Esophagus muscularis mucosa (tissue), 4 donors: ENCODE measurements at regions not wholly inside any gene's neighbourhood (a gene's known extent, or its start where the extent isn't known, plus 50 kb on each side); places are given as distances from the start of the nearest gene placed in this dataset.

Experiments used
- DNase-seq: peaks from one replicate; pipeline ENCODE4 v3.0.0-alpha.2; 2017; ENCODE audit errors: extremely low spot score
- H3K27ac ChIP-seq, 4 donors: fragments of 200-600 bp; sonication (generic); replicated peaks in 1 of 4; 1 replicate in 3 of 4; 2 replicates in 1 of 4; pipeline ENCODE4 v1.5.1; 2016 to 2019; ENCODE audit warnings: mild to moderate bottlenecking in 1 of 4
- H3K27me3 ChIP-seq, 4 donors: fragments of 200-600 bp; sonication (generic); one replicate each; pipeline versions ENCODE4 v1.5.1 to v1.6.0; 2016 to 2019
- H3K36me3 ChIP-seq, 4 donors: fragments of 200-600 bp; sonication (generic); one replicate each; pipeline ENCODE4 v1.5.1; 2016 to 2019
- H3K4me1 ChIP-seq, 4 donors: fragments of 200-600 bp; sonication (generic); one replicate each; pipeline ENCODE4 v1.5.1; 2016 to 2019
- H3K4me3 ChIP-seq, 4 donors: fragments of 200-600 bp; sonication (generic); 1 replicate in 2 of 4; 2 replicates in 2 of 4; pipeline ENCODE4 v1.5.1; 2016 to 2019; ENCODE audit warnings: mild to moderate bottlenecking in 4 of 4, moderate library complexity in 1 of 4
- H3K9me3 ChIP-seq, 4 donors: fragments of 200-600 bp; sonication (generic); 1 replicate in 3 of 4; 2 replicates in 1 of 4; pipeline ENCODE4 v1.5.1; 2016 to 2019
- EP300 ChIP-seq: sonication (generic); formaldehyde crosslinking; IDR thresholded peaks from one replicate; pipeline ENCODE4 v1.6.1; 2017; ENCODE audit warnings: antibody characterized with exemption
- POLR2A ChIP-seq: fragments of 450-650 bp; IDR thresholded peaks from one replicate; pipeline ENCODE4 v1.6.1; 2017; ENCODE audit warnings: antibody characterized with exemption, moderate library complexity, mild to moderate bottlenecking, low read depth
- POLR2AphosphoS5 ChIP-seq, 2 donors: sonication (generic); formaldehyde crosslinking; IDR thresholded peaks; one replicate each; pipeline ENCODE4 v1.6.1; 2017; ENCODE audit warnings: antibody characterized with exemption in 2 of 2
- WGBS: methylation state at CpG from one replicate; pipeline ENCODE4 v1.1.5; 2018; 5-methylcytosine and 5-hydroxymethylcytosine counted together
- intact Hi-C: fragments of 100-400 bp; cut with DNase I; formaldehyde crosslinking; loops from one replicate; pipeline ENCODE4 v1.15.1; 2023
- TF ChIP-seq, protein P1 (sequence below), 3 experiments: fragments of 200-600 bp in 2 of 3; fragments of 450-650 bp in 1 of 3; sonication (generic) in 2 of 3; IDR thresholded peaks; one replicate each; pipeline ENCODE4 v1.5.1; 2017 to 2019; ENCODE audit warnings: antibody characterized with exemption in 3 of 3, mild to moderate bottlenecking in 2 of 3, moderate library complexity in 1 of 3

- no peaks in the 10 kb centered on the region for H3K9me3 ChIP-seq
- TF ChIP-seq POLR2A (no peak), EP300 (no peak), POLR2AphosphoS5 (IDR thresholded peaks at IDR 0.05) (no peak)
- TF ChIP-seq, protein P1, sequence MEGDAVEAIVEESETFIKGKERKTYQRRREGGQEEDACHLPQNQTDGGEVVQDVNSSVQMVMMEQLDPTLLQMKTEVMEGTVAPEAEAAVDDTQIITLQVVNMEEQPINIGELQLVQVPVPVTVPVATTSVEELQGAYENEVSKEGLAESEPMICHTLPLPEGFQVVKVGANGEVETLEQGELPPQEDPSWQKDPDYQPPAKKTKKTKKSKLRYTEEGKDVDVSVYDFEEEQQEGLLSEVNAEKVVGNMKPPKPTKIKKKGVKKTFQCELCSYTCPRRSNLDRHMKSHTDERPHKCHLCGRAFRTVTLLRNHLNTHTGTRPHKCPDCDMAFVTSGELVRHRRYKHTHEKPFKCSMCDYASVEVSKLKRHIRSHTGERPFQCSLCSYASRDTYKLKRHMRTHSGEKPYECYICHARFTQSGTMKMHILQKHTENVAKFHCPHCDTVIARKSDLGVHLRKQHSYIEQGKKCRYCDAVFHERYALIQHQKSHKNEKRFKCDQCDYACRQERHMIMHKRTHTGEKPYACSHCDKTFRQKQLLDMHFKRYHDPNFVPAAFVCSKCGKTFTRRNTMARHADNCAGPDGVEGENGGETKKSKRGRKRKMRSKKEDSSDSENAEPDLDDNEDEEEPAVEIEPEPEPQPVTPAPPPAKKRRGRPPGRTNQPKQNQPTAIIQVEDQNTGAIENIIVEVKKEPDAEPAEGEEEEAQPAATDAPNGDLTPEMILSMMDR (IDR thresholded peaks at IDR 0.05), result no peak
- no peak for DNase-seq
- no peak overlapping the region for H3K27ac ChIP-seq
- intact Hi-C loops, result no loop called here
- H3K4me1 ChIP-seq, result peaks cover 0 to 18% (median 10%) of the 10 kb centered on the region in 4 donors
- no peak overlapping the region for H3K4me3 ChIP-seq
- H3K27me3 ChIP-seq, result no peaks in the 10 kb centered on the region
- H3K36me3 ChIP-seq, result no peaks in the 10 kb centered on the region
- 78% methylated on average over 2 of the region's 2 CpGs for WGBS
Observed at GRCh38 chr6:54619102-54619501, 227.5 kb upstream of the FAM83B start.

GRCh38 chr6:54621285-54621684 is 225.3 kb upstream of the FAM83B start:
- no peak overlapping the region for H3K4me3 ChIP-seq
- H3K27ac ChIP-seq, result no peak overlapping the region
- no peak for DNase-seq
- TF ChIP-seq POLR2A (no peak), POLR2AphosphoS5 (IDR thresholded peaks at IDR 0.05) (no peak), EP300 (no peak)
- TF ChIP-seq, protein P1 (IDR thresholded peaks at IDR 0.05), result peak in 1 of 3 experiments; percentile 26
- no peaks in the 10 kb centered on the region for H3K27me3 ChIP-seq
- H3K4me1 ChIP-seq, result peaks cover 0 to 18% (median 10%) of the 10 kb centered on the region in 4 donors
- H3K9me3 ChIP-seq, result no peaks in the 10 kb centered on the region
- H3K36me3 ChIP-seq, result no peaks in the 10 kb centered on the region
- intact Hi-C loops, result no loop called here

GRCh38 chr6:54624216-54624615 is 222.4 kb upstream of the FAM83B start:
- 100% methylated on average over 1 of the region's 1 CpG for WGBS
- H3K27ac ChIP-seq, result no peak overlapping the region
- TF ChIP-seq EP300 (no peak), POLR2A (no peak), POLR2AphosphoS5 (IDR thresholded peaks at IDR 0.05) (no peak)
- TF ChIP-seq, protein P1 (IDR thresholded peaks at IDR 0.05), result no peak

GRCh38 chr6:54624779-54625178 is 221.8 kb upstream of the FAM83B start:
- H3K27me3 ChIP-seq, result no peaks in the 10 kb centered on the region
- 92% methylated on average over 5 of the region's 5 CpGs for WGBS
- no peak overlapping the region for H3K27ac ChIP-seq
- DNase-seq, result no peak
- no peaks in the 10 kb centered on the region for H3K4me1 ChIP-seq
- intact Hi-C loops, result no loop called here
- H3K9me3 ChIP-seq, result no peaks in the 10 kb centered on the region
- H3K4me3 ChIP-seq, result no peak overlapping the region
- no peaks in the 10 kb centered on the region for H3K36me3 ChIP-seq
- no peak for TF ChIP-seq POLR2AphosphoS5 (IDR thresholded peaks at IDR 0.05)
- no peak for TF ChIP-seq EP300
- TF ChIP-seq, protein P1 (IDR thresholded peaks at IDR 0.05), result no peak
- TF ChIP-seq POLR2A, result no peak

More at GRCh38 chr6:54624216-54624615, 222.4 kb upstream of the FAM83B start:
- intact Hi-C loops, result no loop called here
- H3K9me3 ChIP-seq, result no peaks in the 10 kb centered on the region
- no peaks in the 10 kb centered on the region for H3K36me3 ChIP-seq
- H3K27me3 ChIP-seq, result no peaks in the 10 kb centered on the region
- no peak overlapping the region for H3K4me3 ChIP-seq
- no peak for DNase-seq
- no peaks in the 10 kb centered on the region for H3K4me1 ChIP-seq

GRCh38 chr6:54629131-54629530 is 217.4 kb upstream of the FAM83B start:
- WGBS, result 81% methylated on average over 1 of the region's 1 CpG

More at GRCh38 chr6:54629131-54629530, 217.4 kb upstream of the FAM83B start:
- Histone ChIP-seq H3K36me3 (no peaks in the 10 kb centered on the region), H3K27ac (no peak overlapping the region), H3K4me3 (no peak overlapping the region), H3K9me3 (no peaks in the 10 kb centered on the region), H3K27me3 (no peaks in the 10 kb centered on the region), H3K4me1 (no peaks in the 10 kb centered on the region)
- intact Hi-C loops, result no loop called here
- TF ChIP-seq POLR2AphosphoS5 (IDR thresholded peaks at IDR 0.05) (no peak), EP300 (no peak), POLR2A (no peak)
- TF ChIP-seq, protein P1 (IDR thresholded peaks at IDR 0.05), result no peak
- no peak for DNase-seq
